GM18867 (cell line): ENCODE measurements at regions not wholly inside any gene's neighbourhood (a gene's known extent, or its start where the extent isn't known, plus 50 kb on each side); places are given as distances from the start of the nearest gene placed in this dataset.

Experiments used
- ATAC-seq: cut with Tn5 transposase; IDR thresholded peaks from one replicate; pipeline ENCODE4 v1.9.1; 2021; ENCODE audit warnings: mild to moderate bottlenecking, moderate library complexity; ENCODE audit not compliant: unreplicated experiment

GRCh38 chr2:56444339-56444738, 260.5 kb downstream of the CCDC85A start:
- no peak for ATAC-seq

- no peak for ATAC-seq
Measured at GRCh38 chr2:56448403-56449001, 264.7 kb downstream of the CCDC85A start.

GRCh38 chr2:56449002-56449431, 265.2 kb downstream of the CCDC85A start:
- ATAC-seq = no peak

- no peak for ATAC-seq
Measured at GRCh38 chr2:56449449-56449860, 265.7 kb downstream of the CCDC85A start.

- no peak for ATAC-seq
Measured at GRCh38 chr2:56450047-56450446, 266.3 kb downstream of the CCDC85A start.

- no peak for ATAC-seq
Measured at GRCh38 chr2:56450772-56451171, 267.0 kb downstream of the CCDC85A start.

GRCh38 chr2:56455642-56456041, 271.9 kb downstream of the CCDC85A start:
- no peak for ATAC-seq

- ATAC-seq = no peak
Measured at GRCh38 chr2:56456791-56457190, 273.0 kb downstream of the CCDC85A start.

- ATAC-seq = no peak
Measured at GRCh38 chr2:56460508-56460907, 276.7 kb downstream of the CCDC85A start.

- ATAC-seq = no peak
Measured at GRCh38 chr2:56464066-56464465, 280.3 kb downstream of the CCDC85A start.

GRCh38 chr2:56464613-56465012, 280.8 kb downstream of the CCDC85A start:
- ATAC-seq = no peak

- no peak for ATAC-seq
Measured at GRCh38 chr2:56465491-56465890, 281.7 kb downstream of the CCDC85A start.

- ATAC-seq = no peak
Measured at GRCh38 chr2:56473524-56473923, 289.7 kb downstream of the CCDC85A start.

- no peak for ATAC-seq
Measured at GRCh38 chr2:56474412-56475158, 290.8 kb downstream of the CCDC85A start.

GRCh38 chr2:56475191-56475590, 291.4 kb downstream of the CCDC85A start:
- ATAC-seq = no peak

GRCh38 chr2:56476509-56477071, 292.8 kb downstream of the CCDC85A start:
- ATAC-seq = no peak

- no peak for ATAC-seq
Measured at GRCh38 chr2:56478027-56478426, 294.2 kb downstream of the CCDC85A start.

GRCh38 chr2:56483081-56483480, 299.3 kb downstream of the CCDC85A start:
- ATAC-seq = no peak

GRCh38 chr2:56484906-56485305, 301.1 kb downstream of the CCDC85A start:
- no peak for ATAC-seq

- no peak for ATAC-seq
Measured at GRCh38 chr2:56500317-56500716, 316.5 kb downstream of the CCDC85A start.

GRCh38 chr2:56502616-56503015, 318.8 kb downstream of the CCDC85A start:
- ATAC-seq = no peak

GRCh38 chr2:56505885-56506284, 322.1 kb downstream of the CCDC85A start:
- ATAC-seq = no peak
